Naive thymus-derived CD4-positive, alpha-beta T cell (primary cell): ENCODE measurements at regions not wholly inside any gene's neighbourhood (a gene's known extent, or its start where the extent isn't known, plus 50 kb on each side); places are given as distances from the start of the nearest gene placed in this dataset.
"Not testable (repeated sequence)": the region's sequence is repeated elsewhere in the genome, so short reads cannot be mapped to it uniquely, and the experiment has no call there.

ENCODE experiments used
- ATAC-seq: fragments of 150-1000 bp; cut with Tn5 transposase; 2 replicates; pipeline ENCODE4 v1.10.0; 2021; ENCODE audit warnings: mild to moderate bottlenecking, moderate library complexity
- CTCF ChIA-PET: fragments of 350-600 bp; sonication (Branson Sonifier 250); formaldehyde crosslinking; loops from one replicate; lab custom pipeline; 2021; ENCODE audit warnings: antibody characterized with exemption; lab: Charles Lee
- POLR2A ChIA-PET: fragments of 350-600 bp; sonication (Branson Sonifier 250); formaldehyde crosslinking; loops from one replicate; lab custom pipeline; 2021; ENCODE audit warnings: antibody characterized with exemption, inconsistent platforms; lab: Charles Lee
- DNase-seq, 9 donors: peaks; one replicate each; pipeline versions ENCODE4 v3.0.0 to v3.0.0-alpha.2; 2020 to 2022; ENCODE audit warnings: mixed read lengths in 1 of 9
- H3K27ac ChIP-seq: one replicate; pipeline ENCODE4 v1.7.0; 2013; ENCODE audit warnings: mild to moderate bottlenecking, low read depth, low read length, moderate library complexity
- H3K27me3 ChIP-seq, 2 donors: one replicate each; pipeline ENCODE4 v1.7.0; 2013; ENCODE audit warnings: low read length in 2 of 2, mild to moderate bottlenecking in 2 of 2, moderate library complexity in 2 of 2; ENCODE audit not compliant: control insufficient read depth in 2 of 2, insufficient read depth in 2 of 2
- H3K36me3 ChIP-seq, 3 experiments: 1 replicate in 2 of 3; 2 replicates in 1 of 3; pipeline ENCODE4 v1.7.0; 2013; ENCODE audit warnings: low read length in 3 of 3, mild to moderate bottlenecking in 3 of 3, moderate library complexity in 1 of 3; ENCODE audit not compliant: insufficient read depth in 3 of 3, control insufficient read depth in 2 of 3
- H3K4me1 ChIP-seq, 2 donors: one replicate each; pipeline ENCODE4 v1.7.0; 2013; ENCODE audit warnings: low read length in 2 of 2, mild to moderate bottlenecking in 2 of 2, moderate library complexity in 1 of 2; ENCODE audit not compliant: control insufficient read depth in 2 of 2, insufficient read depth in 2 of 2
- H3K4me3 ChIP-seq: 2 replicates; pipeline ENCODE4 v1.7.0; 2013; ENCODE audit warnings: mild to moderate bottlenecking, low read length
- H3K9me3 ChIP-seq, 3 experiments: 1 replicate in 2 of 3; 2 replicates in 1 of 3; pipeline ENCODE4 v1.7.0; 2013; ENCODE audit warnings: low read length in 3 of 3; ENCODE audit not compliant: control insufficient read depth in 2 of 3
- H3K27ac Mint-ChIP-seq, 9 donors: one replicate each; pipeline ENCODE4 v1.8.0; 2020 to 2022; ENCODE audit warnings: mixed read lengths in 9 of 9, mild to moderate bottlenecking in 8 of 9, moderate library complexity in 5 of 9, inconsistent platforms in 2 of 9
- H3K27me3 Mint-ChIP-seq, 5 donors: one replicate each; pipeline ENCODE4 v1.8.0; 2021 to 2022; ENCODE audit warnings: mixed read lengths in 5 of 5, mild to moderate bottlenecking in 1 of 5
- H3K36me3 Mint-ChIP-seq, 5 donors: one replicate each; pipeline ENCODE4 v1.8.0; 2020 to 2022; ENCODE audit warnings: mixed read lengths in 5 of 5, mild to moderate bottlenecking in 3 of 5, inconsistent platforms in 1 of 5
- H3K4me1 Mint-ChIP-seq, 7 donors: one replicate each; pipeline ENCODE4 v1.8.0; 2020 to 2022; ENCODE audit warnings: mixed read lengths in 7 of 7, mild to moderate bottlenecking in 3 of 7, inconsistent platforms in 1 of 7
- H3K4me3 Mint-ChIP-seq, 10 donors: one replicate each; pipeline ENCODE4 v1.8.0; 2020 to 2022; ENCODE audit warnings: mild to moderate bottlenecking in 10 of 10, mixed read lengths in 10 of 10, moderate library complexity in 6 of 10, inconsistent platforms in 2 of 10
- H3K9me3 Mint-ChIP-seq, 11 donors: one replicate each; pipeline ENCODE4 v1.8.0; 2020 to 2022; ENCODE audit warnings: mixed read lengths in 11 of 11, mild to moderate bottlenecking in 4 of 11, inconsistent platforms in 1 of 11, moderate library complexity in 1 of 11
- intact Hi-C, 2 donors: fragments of 100-400 bp; cut with micrococcal nuclease; formaldehyde crosslinking; loops; one replicate each; pipeline ENCODE4 v1.15.1; 2023

GRCh38 chr5:50318220-50318619, 122.9 kb downstream of the EMB start:
- Mint-ChIP-seq H3K27me3 (peaks cover 0 to 1% (median 0%) of the 10 kb centered on the region in 5 donors), H3K36me3 (peaks cover 0 to 5% (median 0%) of the 10 kb centered on the region in 5 donors), H3K4me3 (no peak overlapping the region), H3K27ac (no peak overlapping the region), H3K4me1 (no peaks in the 10 kb centered on the region), H3K9me3 (no peaks in the 10 kb centered on the region)
- CTCF ChIA-PET: no interaction called here
- ATAC-seq (no peak), DNase-seq (no peak)
- no peaks in the 10 kb centered on the region for H3K36me3 ChIP-seq
- intact Hi-C loops: no loop called here
- H3K4me1 ChIP-seq: no peaks in the 10 kb centered on the region
- POLR2A ChIA-PET: no interaction called here
- no peaks in the 10 kb centered on the region for H3K27me3 ChIP-seq
- H3K4me3 ChIP-seq: no peak overlapping the region
- H3K9me3 ChIP-seq: no peaks in the 10 kb centered on the region
- H3K27ac ChIP-seq: no peak overlapping the region

GRCh38 chr5:50306488-50306887, 134.6 kb downstream of the EMB start:
- POLR2A ChIA-PET, H3K36me3 ChIP-seq: not testable (repeated sequence)

DNA sequence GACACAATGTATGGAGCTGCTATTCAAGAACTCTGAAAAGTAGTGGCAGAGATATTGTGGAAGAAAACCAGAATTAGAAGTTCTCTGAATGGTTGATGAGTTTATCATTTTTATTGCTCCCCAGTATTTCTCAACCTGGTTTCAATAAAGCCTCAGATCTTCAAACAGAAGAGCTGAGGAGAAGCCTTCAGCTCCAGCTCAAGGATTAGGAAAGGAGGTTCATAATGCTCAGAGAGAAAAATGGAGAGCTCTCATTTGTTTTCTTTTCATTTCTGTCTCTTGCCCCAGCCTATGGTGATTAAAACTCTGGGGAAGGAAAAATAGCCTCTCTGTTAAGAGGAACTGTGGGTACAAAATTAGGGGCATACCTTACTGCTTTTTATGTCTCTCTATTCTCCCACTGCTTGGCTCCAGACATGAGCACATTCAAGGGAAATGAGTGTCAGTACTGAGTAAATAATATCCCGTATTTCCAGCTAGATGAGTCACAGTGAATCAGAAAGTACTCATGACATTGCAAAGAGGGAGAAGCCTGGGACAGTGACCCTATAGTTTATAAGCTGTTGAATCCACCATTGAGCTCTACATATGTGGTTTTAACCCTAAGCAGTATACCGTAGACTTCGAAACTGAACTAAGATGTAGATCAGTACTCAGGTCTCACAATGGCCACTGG, 138.1 kb downstream of the EMB start:
- Mint-ChIP-seq H3K27me3 (peaks cover 0 to 3% (median 0%) of the 10 kb centered on the region in 5 donors), H3K4me1 (no peaks in the 10 kb centered on the region), H3K4me3 (no peak overlapping the region), H3K36me3 (peaks cover 0 to 7% (median 5%) of the 10 kb centered on the region in 5 donors), H3K27ac (no peak overlapping the region), H3K9me3 (peaks cover 0 to 20% (median 10%) of the 10 kb centered on the region in 11 donors)
- ATAC-seq (no peak), DNase-seq (no peak)
- Histone ChIP-seq H3K36me3 (no peaks in the 10 kb centered on the region), H3K4me1 (no peaks in the 10 kb centered on the region), H3K27ac (no peak overlapping the region), H3K9me3 (no peaks in the 10 kb centered on the region), H3K27me3 (peaks cover 0 to 3% of the 10 kb centered on the region in 2 donors), H3K4me3 (no peak overlapping the region)
- CTCF ChIA-PET: interaction anchor here (0.6 kb wide), 1 partner anchor 132 kb away, joined by 3 read pairs; no protein-coding TSS in a partner anchor
- intact Hi-C loops: no loop called here
- POLR2A ChIA-PET: no interaction called here

More at GRCh38 chr5:50306488-50306887, 134.6 kb downstream of the EMB start:
- H3K4me1 Mint-ChIP-seq, DNase-seq, H3K9me3 ChIP-seq, H3K27me3 ChIP-seq, H3K36me3 Mint-ChIP-seq, H3K4me1 ChIP-seq, H3K27ac ChIP-seq, CTCF ChIA-PET, intact Hi-C loops, H3K4me3 Mint-ChIP-seq, H3K27ac Mint-ChIP-seq, ATAC-seq, H3K4me3 ChIP-seq, H3K27me3 Mint-ChIP-seq: not testable (repeated sequence)
- H3K9me3 Mint-ChIP-seq: peaks cover 0 to 21% (median 8%) of the 10 kb centered on the region in 11 donors

- ChIA-PET POLR2A (no interaction called here), CTCF (interaction anchor here (0.6 kb wide), 1 partner anchor 256 kb away, joined by 5 read pairs; no protein-coding TSS in a partner anchor)
- H3K36me3 Mint-ChIP-seq: peaks cover 0 to 6% (median 4%) of the 10 kb centered on the region in 5 donors
- Histone ChIP-seq H3K4me1 (no peaks in the 10 kb centered on the region), H3K9me3 (no peaks in the 10 kb centered on the region), H3K27me3 (peaks cover 0 to 3% of the 10 kb centered on the region in 2 donors), H3K27ac (no peak overlapping the region), H3K36me3 (no peaks in the 10 kb centered on the region), H3K4me3 (no peak overlapping the region)
- H3K27ac Mint-ChIP-seq: no peak overlapping the region
- ATAC-seq (no peak), DNase-seq (no peak)
- no peak overlapping the region for H3K4me3 Mint-ChIP-seq
- intact Hi-C loops: no loop called here
- peaks cover 0 to 3% (median 0%) of the 10 kb centered on the region in 5 donors for H3K27me3 Mint-ChIP-seq
- peaks cover 0 to 20% (median 8%) of the 10 kb centered on the region in 11 donors for H3K9me3 Mint-ChIP-seq
- no peaks in the 10 kb centered on the region for H3K4me1 Mint-ChIP-seq
Measured at GRCh38 chr5:50301756-50302155, 139.3 kb downstream of the EMB start.

DNA sequence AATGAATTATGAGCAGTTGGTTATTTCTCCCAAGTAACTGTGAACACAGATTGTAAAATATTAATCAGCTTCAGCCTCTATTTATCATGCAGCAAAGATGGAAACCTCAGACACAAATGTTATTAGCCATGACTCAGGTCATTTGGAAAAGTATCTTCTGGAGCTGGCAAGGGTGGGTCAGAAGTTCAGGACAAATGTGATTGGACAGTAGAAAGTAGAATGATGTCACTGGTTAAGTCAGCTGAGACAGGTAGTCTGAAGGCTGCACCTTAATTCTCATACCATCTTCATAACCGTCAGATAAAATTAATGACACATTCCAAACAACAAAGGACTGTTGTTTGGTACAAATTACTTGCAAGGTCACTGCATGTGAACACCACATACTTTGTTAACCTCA, 140.2 kb downstream of the EMB start:
- ATAC-seq: no peak
- POLR2A ChIA-PET: no interaction called here
- DNase-seq: no peak
- Mint-ChIP-seq H3K4me1 (no peaks in the 10 kb centered on the region), H3K36me3 (peaks cover 0 to 9% (median 4%) of the 10 kb centered on the region in 5 donors), H3K27me3 (peaks cover 0 to 3% (median 0%) of the 10 kb centered on the region in 5 donors), H3K4me3 (no peak overlapping the region), H3K9me3 (peaks cover 0 to 29% (median 9%) of the 10 kb centered on the region in 11 donors), H3K27ac (no peak overlapping the region)
- H3K27ac ChIP-seq: no peak overlapping the region
- H3K4me1 ChIP-seq: no peaks in the 10 kb centered on the region
- no peaks in the 10 kb centered on the region for H3K36me3 ChIP-seq
- CTCF ChIA-PET: no interaction called here
- no peaks in the 10 kb centered on the region for H3K9me3 ChIP-seq
- peaks cover 0 to 3% of the 10 kb centered on the region in 2 donors for H3K27me3 ChIP-seq
- intact Hi-C loops: no loop called here
- no peak overlapping the region for H3K4me3 ChIP-seq

GRCh38 chr5:50299896-50300295, 141.2 kb downstream of the EMB start:
- CTCF ChIA-PET: no interaction called here
- POLR2A ChIA-PET: no interaction called here
- no peaks in the 10 kb centered on the region for H3K4me1 Mint-ChIP-seq

More at GRCh38 chr5:50299896-50300295, 141.2 kb downstream of the EMB start:
- ATAC-seq (no peak), DNase-seq (no peak)
- no peak overlapping the region for H3K27ac Mint-ChIP-seq
- no peak overlapping the region for H3K4me3 Mint-ChIP-seq
- H3K27me3 ChIP-seq: peaks cover 0 to 3% of the 10 kb centered on the region in 2 donors
- H3K36me3 ChIP-seq: no peaks in the 10 kb centered on the region
- H3K27me3 Mint-ChIP-seq: peaks cover 0 to 11% (median 5%) of the 10 kb centered on the region in 5 donors
- H3K9me3 Mint-ChIP-seq: peaks cover 3 to 38% (median 15%) of the 10 kb centered on the region in 11 donors
- H3K9me3 ChIP-seq: no peaks in the 10 kb centered on the region
- no peak overlapping the region for H3K4me3 ChIP-seq
- no peaks in the 10 kb centered on the region for H3K4me1 ChIP-seq
- H3K27ac ChIP-seq: no peak overlapping the region
- H3K36me3 Mint-ChIP-seq: peaks cover 0 to 15% (median 9%) of the 10 kb centered on the region in 5 donors
- intact Hi-C loops: no loop called here
